Sigmoid colon (tissue), 6 donors: ENCODE measurements at regions not wholly inside any gene's neighbourhood (a gene's known extent, or its start where the extent isn't known, plus 50 kb on each side); places are given as distances from the start of the nearest gene placed in this dataset.

Source experiments
- DNase-seq: peaks from one replicate; pipeline ENCODE4 v3.0.0-alpha.2; 2019
- H3K27ac ChIP-seq, 4 donors: fragments of 200-600 bp; sonication (generic); one replicate each; pipeline ENCODE4 v1.5.1; 2016 to 2019; ENCODE audit warnings: mild to moderate bottlenecking in 1 of 4
- H3K27me3 ChIP-seq, 3 donors: fragments of 200-600 bp; sonication (generic); one replicate each; pipeline ENCODE4 v1.5.1; 2019; ENCODE audit warnings: mild to moderate bottlenecking in 1 of 3
- H3K36me3 ChIP-seq, 4 donors: fragments of 200-600 bp; sonication (generic); one replicate each; pipeline ENCODE4 v1.5.1; 2016 to 2019
- H3K4me1 ChIP-seq, 4 donors: fragments of 200-600 bp; sonication (generic); one replicate each; pipeline ENCODE4 v1.5.1; 2017 to 2019
- H3K4me3 ChIP-seq, 4 donors: fragments of 200-600 bp; sonication (generic); one replicate each; pipeline ENCODE4 v1.5.1; 2017 to 2019; ENCODE audit warnings: mild to moderate bottlenecking in 2 of 4, moderate library complexity in 1 of 4
- H3K9me3 ChIP-seq, 4 donors: fragments of 200-600 bp in 3 of 4; sonication (generic) in 3 of 4; one replicate each; pipeline versions ENCODE4 v1.5.1 to v1.6.1; 2013 to 2019
- EP300 ChIP-seq, 4 donors: sonication (generic); formaldehyde crosslinking; IDR thresholded peaks; one replicate each; pipeline ENCODE4 v1.6.1; 2017; ENCODE audit warnings: antibody characterized with exemption in 4 of 4
- POLR2A ChIP-seq, 2 donors: fragments of 450-650 bp; IDR thresholded peaks; one replicate each; pipeline ENCODE4 v1.6.1; 2016; ENCODE audit warnings: antibody characterized with exemption in 2 of 2, mild to moderate bottlenecking in 2 of 2, moderate library complexity in 2 of 2
- POLR2AphosphoS5 ChIP-seq, 4 donors: sonication (generic); formaldehyde crosslinking; IDR thresholded peaks; one replicate each; pipeline ENCODE4 v1.6.1; 2017; ENCODE audit warnings: antibody characterized with exemption in 4 of 4
- WGBS, 2 donors: extraction: QIAGEN DNeasy Blood & Tissue Kit; methylation state at CpG; one replicate each; pipeline ENCODE4 v1.1.7; 2013; 5-methylcytosine and 5-hydroxymethylcytosine counted together
- intact Hi-C: fragments of 100-400 bp; cut with DNase I; formaldehyde crosslinking; loops from one replicate; pipeline ENCODE4 v1.15.1; 2023
- TF ChIP-seq, protein P1 (sequence below), 4 experiments: fragments of 450-650 bp in 3 of 4; fragments of 200-600 bp in 1 of 4; IDR thresholded peaks; one replicate each; pipeline ENCODE4 v1.5.1; 2016 to 2019; ENCODE audit warnings: antibody characterized with exemption in 4 of 4, mild to moderate bottlenecking in 3 of 4, moderate library complexity in 2 of 4
- donor health status: healthy with polysubstance abuse.
- donor health status: healthy.

DNA sequence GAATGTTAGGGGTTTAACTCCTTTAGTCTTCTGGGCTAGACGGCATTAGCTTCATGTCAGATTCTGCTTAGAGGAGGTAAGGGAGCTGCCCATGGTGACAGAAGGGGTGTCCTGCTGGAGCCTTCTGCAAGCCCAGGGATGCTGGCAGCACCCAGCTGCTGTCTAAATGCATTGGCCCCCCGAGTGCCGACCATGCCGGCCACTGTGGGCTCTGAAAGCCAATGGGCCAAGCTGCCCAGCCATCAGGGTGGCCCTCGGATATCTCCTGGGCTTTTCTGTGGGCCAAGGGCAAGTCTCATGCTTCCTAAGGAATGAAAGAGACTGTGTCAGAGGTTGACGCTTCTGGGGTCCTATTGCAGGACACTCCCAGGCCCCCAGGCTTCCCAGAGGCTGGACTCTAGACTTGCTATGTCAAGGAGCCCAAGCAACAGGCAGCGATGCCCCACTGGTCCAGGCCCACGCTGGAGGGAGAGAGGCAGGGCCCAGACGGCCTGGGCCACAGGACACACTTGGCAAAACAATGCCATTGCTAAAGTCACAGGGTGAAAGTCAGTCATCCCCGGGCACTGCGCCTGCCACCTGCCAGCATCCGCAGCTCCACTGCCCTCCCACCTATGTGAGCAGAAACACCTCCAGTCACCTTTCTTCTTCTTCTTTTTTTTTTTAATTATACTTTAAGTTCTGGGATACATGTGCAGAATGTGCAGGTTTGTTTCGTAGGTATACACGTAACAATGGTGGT, 160.2 kb upstream of the GPR12 start:
- H3K27me3 ChIP-seq = peaks cover 0 to 23% (median 0%) of the 10 kb centered on the region in 3 donors
- 87 to 92% methylated on average over 14 of the region's 14 CpGs for WGBS, 2 donors
- H3K27ac ChIP-seq = no peak overlapping the region
- no peaks in the 10 kb centered on the region for H3K36me3 ChIP-seq
- intact Hi-C loops = no loop called here
- no peak overlapping the region for H3K4me3 ChIP-seq
- TF ChIP-seq EP300 (IDR thresholded peaks at IDR 0.05) (no peak), POLR2A (IDR thresholded peaks at IDR 0.05) (no peak)
- no peaks in the 10 kb centered on the region for H3K9me3 ChIP-seq
- H3K4me1 ChIP-seq = peaks cover 0 to 12% (median 5%) of the 10 kb centered on the region in 4 donors
- DNase-seq = no peak

DNA sequence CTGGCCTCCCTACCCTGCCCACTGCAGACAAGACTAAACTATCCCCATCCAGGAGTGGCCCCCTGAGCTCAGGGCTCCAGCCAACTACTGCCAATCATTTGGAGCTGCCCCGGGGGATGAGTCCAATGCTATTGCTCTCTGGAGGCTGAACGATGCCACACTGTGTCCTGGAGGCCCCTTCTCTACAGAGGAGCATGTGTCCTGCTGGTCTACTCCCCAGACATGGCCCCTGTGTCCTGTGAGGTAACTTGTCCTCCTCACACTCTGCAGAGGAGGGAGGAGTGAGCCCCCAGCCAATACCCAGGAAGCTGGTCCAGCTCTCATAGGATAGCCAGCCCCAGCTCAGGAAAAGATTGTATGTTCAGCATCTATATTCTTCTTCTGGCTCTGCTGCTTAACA, 159.1 kb upstream of the GPR12 start:
- Histone ChIP-seq H3K27me3 (peaks cover 0 to 23% (median 0%) of the 10 kb centered on the region in 3 donors), H3K36me3 (no peaks in the 10 kb centered on the region), H3K9me3 (no peaks in the 10 kb centered on the region), H3K4me3 (no peak overlapping the region), H3K27ac (no peak overlapping the region), H3K4me1 (peaks cover 0 to 12% (median 5%) of the 10 kb centered on the region in 4 donors)
- 77 to 85% methylated on average over 2 of the region's 2 CpGs for WGBS, 2 donors
- intact Hi-C loops = no loop called here
- TF ChIP-seq EP300 (IDR thresholded peaks at IDR 0.05) (no peak), POLR2A (IDR thresholded peaks at IDR 0.05) (no peak), POLR2AphosphoS5 (IDR thresholded peaks at IDR 0.05) (no peak)
- TF ChIP-seq, protein P1, sequence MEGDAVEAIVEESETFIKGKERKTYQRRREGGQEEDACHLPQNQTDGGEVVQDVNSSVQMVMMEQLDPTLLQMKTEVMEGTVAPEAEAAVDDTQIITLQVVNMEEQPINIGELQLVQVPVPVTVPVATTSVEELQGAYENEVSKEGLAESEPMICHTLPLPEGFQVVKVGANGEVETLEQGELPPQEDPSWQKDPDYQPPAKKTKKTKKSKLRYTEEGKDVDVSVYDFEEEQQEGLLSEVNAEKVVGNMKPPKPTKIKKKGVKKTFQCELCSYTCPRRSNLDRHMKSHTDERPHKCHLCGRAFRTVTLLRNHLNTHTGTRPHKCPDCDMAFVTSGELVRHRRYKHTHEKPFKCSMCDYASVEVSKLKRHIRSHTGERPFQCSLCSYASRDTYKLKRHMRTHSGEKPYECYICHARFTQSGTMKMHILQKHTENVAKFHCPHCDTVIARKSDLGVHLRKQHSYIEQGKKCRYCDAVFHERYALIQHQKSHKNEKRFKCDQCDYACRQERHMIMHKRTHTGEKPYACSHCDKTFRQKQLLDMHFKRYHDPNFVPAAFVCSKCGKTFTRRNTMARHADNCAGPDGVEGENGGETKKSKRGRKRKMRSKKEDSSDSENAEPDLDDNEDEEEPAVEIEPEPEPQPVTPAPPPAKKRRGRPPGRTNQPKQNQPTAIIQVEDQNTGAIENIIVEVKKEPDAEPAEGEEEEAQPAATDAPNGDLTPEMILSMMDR (IDR thresholded peaks at IDR 0.05) = no peak
- no peak for DNase-seq

DNA sequence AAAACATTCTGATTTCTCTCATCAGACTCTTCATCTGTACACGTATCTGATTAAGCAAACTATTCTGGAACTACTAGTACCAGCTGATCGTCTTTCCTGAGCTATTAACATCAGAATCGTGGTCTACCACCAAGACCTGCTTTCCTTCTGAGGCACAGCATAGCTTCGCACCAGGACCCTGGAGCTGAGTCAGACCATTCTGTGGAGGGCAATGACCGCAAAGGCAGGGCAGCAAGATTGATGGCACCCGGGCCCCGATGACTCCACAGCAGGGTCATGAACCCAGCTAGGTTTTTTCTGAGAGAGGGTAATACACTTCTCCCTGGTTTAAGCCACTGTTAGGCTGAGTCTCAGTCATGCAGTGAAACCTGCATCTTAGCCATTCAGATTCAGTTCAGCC, 158.7 kb upstream of the GPR12 start:
- Histone ChIP-seq H3K36me3 (no peaks in the 10 kb centered on the region), H3K27me3 (peaks cover 0 to 23% (median 0%) of the 10 kb centered on the region in 3 donors), H3K27ac (no peak overlapping the region), H3K9me3 (no peaks in the 10 kb centered on the region), H3K4me3 (no peak overlapping the region), H3K4me1 (peaks cover 0 to 12% (median 5%) of the 10 kb centered on the region in 4 donors)
- DNase-seq = no peak
- TF ChIP-seq EP300 (IDR thresholded peaks at IDR 0.05) (no peak), POLR2AphosphoS5 (IDR thresholded peaks at IDR 0.05) (no peak), POLR2A (IDR thresholded peaks at IDR 0.05) (no peak)
- TF ChIP-seq, protein P1 (IDR thresholded peaks at IDR 0.05) = no peak
- intact Hi-C loops = no loop called here
- 85 to 87% methylated on average over 7 of the region's 7 CpGs for WGBS, 2 donors

DNA sequence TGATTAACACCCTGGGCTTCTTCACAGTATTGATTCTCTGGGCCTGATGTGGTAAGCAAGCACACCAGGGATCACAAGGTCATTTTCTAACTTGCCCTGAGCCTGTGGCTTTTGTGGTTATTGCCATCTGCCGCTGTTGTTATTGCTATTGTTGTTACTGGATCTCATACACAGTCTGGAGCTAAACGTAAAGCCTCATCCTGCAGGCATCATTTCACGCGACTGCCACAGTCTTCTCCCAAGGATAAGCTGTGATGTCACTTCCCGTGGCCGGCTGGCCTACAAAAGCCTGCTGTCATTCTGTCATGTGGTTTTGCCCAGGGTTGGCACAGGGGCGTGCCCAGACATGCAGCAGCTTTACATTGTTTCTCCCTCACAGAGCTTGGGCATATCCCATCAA, 154.0 kb upstream of the GPR12 start:
- TF ChIP-seq POLR2AphosphoS5 (IDR thresholded peaks at IDR 0.05) (no peak), EP300 (IDR thresholded peaks at IDR 0.05) (no peak), POLR2A (IDR thresholded peaks at IDR 0.05) (no peak)
- TF ChIP-seq, protein P1 (IDR thresholded peaks at IDR 0.05) = no peak
- WGBS, 2 donors = 44 to 58% methylated on average over 7 of the region's 7 CpGs
- Histone ChIP-seq H3K36me3 (no peaks in the 10 kb centered on the region), H3K4me3 (no peak overlapping the region), H3K4me1 (no peaks in the 10 kb centered on the region), H3K9me3 (no peaks in the 10 kb centered on the region), H3K27me3 (peaks cover 0 to 6% (median 0%) of the 10 kb centered on the region in 3 donors), H3K27ac (no peak overlapping the region)
- intact Hi-C loops = no loop called here
- DNase-seq = no peak

DNA sequence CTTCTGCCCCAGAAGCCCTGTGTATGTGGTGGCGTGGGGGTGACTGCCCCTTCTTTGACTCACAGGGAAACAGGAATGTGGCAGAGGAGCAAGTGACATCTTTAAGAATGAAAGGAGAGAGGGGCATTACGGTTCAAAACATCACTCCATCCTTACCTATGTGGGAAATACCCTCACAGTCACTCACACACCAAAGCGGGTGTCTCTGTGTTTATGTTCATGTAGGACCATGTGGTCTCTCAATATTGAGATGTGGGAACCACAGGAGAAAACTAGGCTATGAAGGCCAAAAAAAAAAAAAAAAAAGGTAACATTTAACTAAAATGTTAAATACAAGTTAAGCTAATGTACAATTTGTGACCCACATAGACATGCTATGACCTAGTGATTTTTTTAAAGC, 153.6 kb upstream of the GPR12 start:
- no peaks in the 10 kb centered on the region for H3K36me3 ChIP-seq
- no peak for DNase-seq
- no peaks in the 10 kb centered on the region for H3K9me3 ChIP-seq
- H3K4me1 ChIP-seq = no peaks in the 10 kb centered on the region
- no peak overlapping the region for H3K4me3 ChIP-seq
- 86 to 88% methylated on average over 3 of the region's 3 CpGs for WGBS, 2 donors
- H3K27me3 ChIP-seq = peaks cover 0 to 6% (median 0%) of the 10 kb centered on the region in 3 donors
- no peak for TF ChIP-seq POLR2AphosphoS5 (IDR thresholded peaks at IDR 0.05)
- no peak overlapping the region for H3K27ac ChIP-seq
- intact Hi-C loops = no loop called here
